ENCODE measurements at regions not wholly inside any gene's neighbourhood (a gene's known extent, or its start where the extent isn't known, plus 50 kb on each side); places are given as distances from the start of the nearest gene placed in this dataset.

DNA sequence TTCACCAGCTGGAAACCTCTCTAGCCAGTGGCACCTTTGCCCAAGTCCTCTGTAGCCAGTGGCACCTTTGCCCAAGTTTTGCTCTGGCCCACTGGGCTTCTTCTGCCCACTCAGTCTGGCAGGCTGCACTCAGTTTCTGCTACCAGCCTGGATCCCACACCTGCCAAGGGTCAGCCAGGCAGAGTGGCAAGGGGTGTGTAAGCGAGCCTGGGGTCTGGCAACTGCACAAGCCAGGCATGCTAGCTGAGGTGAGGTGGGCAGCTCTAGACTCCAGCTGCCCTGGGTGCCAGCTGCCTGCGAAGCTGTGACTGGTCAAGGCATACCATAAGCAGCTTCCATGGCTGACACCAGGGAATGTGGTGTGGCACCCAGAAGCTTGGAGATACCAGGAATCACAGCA, 233.1 kb upstream of the DKK2 start:
- H3K9ac ChIP-seq (ENCODE audit: insufficient read depth in 1 of 2, low read depth in 2 of 2, low read length in 2 of 2), result no peak overlapping the region
- H3K27me3 ChIP-seq (ENCODE audit: control insufficient read depth in 2 of 2, insufficient read depth in 2 of 2, low read length in 2 of 2), result no peaks in the 10 kb centered on the region
- no peaks in the 10 kb centered on the region for H3K36me3 ChIP-seq (ENCODE audit: control insufficient read depth, insufficient read depth, low read length)
- no peak overlapping the region for H3K27ac ChIP-seq (ENCODE audit: extremely low read depth, low read depth, low read length)
- no peaks in the 10 kb centered on the region; the same call in 1 of the 2 replicates for H3K9me3 ChIP-seq (replicated peaks; ENCODE audit: control insufficient read depth, insufficient read depth, low read depth, low read length)
- H3K4me2 ChIP-seq (ENCODE audit: insufficient read depth, low read length), result no peak overlapping the region
- no TSS peak for BruUV-seq (replicated peaks)
- in situ Hi-C loops (cut with MboI), result no loop called here
- no peaks in the 10 kb centered on the region for H3K9me1 ChIP-seq (ENCODE audit: control insufficient read depth, insufficient read depth, low read length)
- no peak overlapping the region for H3K4me3 ChIP-seq
- DNase-seq (ENCODE audit: extremely low read depth in 1 of 4, low spot score in 3 of 4) (no peak), FAIRE-seq (no peak), ATAC-seq (no peak)
- no peaks in the 10 kb centered on the region for H3K79me2 ChIP-seq (ENCODE audit: control insufficient read depth, insufficient read depth, low read length)
- H3K4me1 ChIP-seq (replicated peaks in 1 of 2; ENCODE audit: control insufficient read depth in 2 of 2, insufficient read depth in 2 of 2, low read length in 2 of 2), result no peaks in the 10 kb centered on the region
- 8% methylated on average over 2 of the region's 2 CpGs for WGBS (ENCODE audit: insufficient coverage, low coverage, missing lambda C conversion rate)
- ChIA-PET POLR2A (interaction anchor here (0.6 kb wide), 1 partner anchor 468 kb away, joined by 3 read pairs; no protein-coding TSS in a partner anchor), CTCF (ENCODE audit: low intra/inter-chr PET ratio) (no interaction called here)
- TF ChIP-seq, protein P1, sequence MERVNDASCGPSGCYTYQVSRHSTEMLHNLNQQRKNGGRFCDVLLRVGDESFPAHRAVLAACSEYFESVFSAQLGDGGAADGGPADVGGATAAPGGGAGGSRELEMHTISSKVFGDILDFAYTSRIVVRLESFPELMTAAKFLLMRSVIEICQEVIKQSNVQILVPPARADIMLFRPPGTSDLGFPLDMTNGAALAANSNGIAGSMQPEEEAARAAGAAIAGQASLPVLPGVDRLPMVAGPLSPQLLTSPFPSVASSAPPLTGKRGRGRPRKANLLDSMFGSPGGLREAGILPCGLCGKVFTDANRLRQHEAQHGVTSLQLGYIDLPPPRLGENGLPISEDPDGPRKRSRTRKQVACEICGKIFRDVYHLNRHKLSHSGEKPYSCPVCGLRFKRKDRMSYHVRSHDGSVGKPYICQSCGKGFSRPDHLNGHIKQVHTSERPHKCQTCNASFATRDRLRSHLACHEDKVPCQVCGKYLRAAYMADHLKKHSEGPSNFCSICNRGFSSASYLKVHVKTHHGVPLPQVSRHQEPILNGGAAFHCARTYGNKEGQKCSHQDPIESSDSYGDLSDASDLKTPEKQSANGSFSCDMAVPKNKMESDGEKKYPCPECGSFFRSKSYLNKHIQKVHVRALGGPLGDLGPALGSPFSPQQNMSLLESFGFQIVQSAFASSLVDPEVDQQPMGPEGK (CRISPR knock-in tag; IDR thresholded peaks at IDR 0.05; ENCODE audit: borderline replicate concordance), result no peak
- TF ChIP-seq XRCC4 (IDR thresholded peaks at IDR 0.05; ENCODE audit: extremely low read depth, insufficient read depth, insufficient read length) (no peak), BRCA1 (IDR thresholded peaks at IDR 0.05) (no peak), BRCA1 (CRISPR knock-in tag; IDR thresholded peaks at IDR 0.05) (no peak), DMBX1 (CRISPR knock-in tag; IDR thresholded peaks at IDR 0.05; ENCODE audit: borderline replicate concordance) (no peak), PCBP2 (IDR thresholded peaks at IDR 0.05; ENCODE audit: low read depth, low read length, poor library complexity, severe bottlenecking) (no peak), LCOR (CRISPR knock-in tag; IDR thresholded peaks at IDR 0.05) (no peak), CREM (IDR thresholded peaks at IDR 0.05; ENCODE audit: low read depth) (no peak), ELF2 (CRISPR knock-in tag; IDR thresholded peaks at IDR 0.05) (no peak), TAF1 (IDR thresholded peaks at IDR 0.05; ENCODE audit: control insufficient read depth, extremely low read depth, insufficient read depth, low read length, severe bottlenecking) (no peak)
- TF ChIP-seq, protein P2, sequence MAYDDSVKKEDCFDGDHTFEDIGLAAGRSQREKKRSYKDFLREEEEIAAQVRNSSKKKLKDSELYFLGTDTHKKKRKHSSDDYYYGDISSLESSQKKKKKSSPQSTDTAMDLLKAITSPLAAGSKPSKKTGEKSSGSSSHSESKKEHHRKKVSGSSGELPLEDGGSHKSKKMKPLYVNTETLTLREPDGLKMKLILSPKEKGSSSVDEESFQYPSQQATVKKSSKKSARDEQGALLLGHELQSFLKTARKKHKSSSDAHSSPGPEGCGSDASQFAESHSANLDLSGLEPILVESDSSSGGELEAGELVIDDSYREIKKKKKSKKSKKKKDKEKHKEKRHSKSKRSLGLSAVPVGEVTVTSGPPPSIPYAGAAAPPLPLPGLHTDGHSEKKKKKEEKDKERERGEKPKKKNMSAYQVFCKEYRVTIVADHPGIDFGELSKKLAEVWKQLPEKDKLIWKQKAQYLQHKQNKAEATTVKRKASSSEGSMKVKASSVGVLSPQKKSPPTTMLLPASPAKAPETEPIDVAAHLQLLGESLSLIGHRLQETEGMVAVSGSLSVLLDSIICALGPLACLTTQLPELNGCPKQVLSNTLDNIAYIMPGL (CRISPR knock-in tag; IDR thresholded peaks at IDR 0.05), result no peak
- TF ChIP-seq, protein P3, sequence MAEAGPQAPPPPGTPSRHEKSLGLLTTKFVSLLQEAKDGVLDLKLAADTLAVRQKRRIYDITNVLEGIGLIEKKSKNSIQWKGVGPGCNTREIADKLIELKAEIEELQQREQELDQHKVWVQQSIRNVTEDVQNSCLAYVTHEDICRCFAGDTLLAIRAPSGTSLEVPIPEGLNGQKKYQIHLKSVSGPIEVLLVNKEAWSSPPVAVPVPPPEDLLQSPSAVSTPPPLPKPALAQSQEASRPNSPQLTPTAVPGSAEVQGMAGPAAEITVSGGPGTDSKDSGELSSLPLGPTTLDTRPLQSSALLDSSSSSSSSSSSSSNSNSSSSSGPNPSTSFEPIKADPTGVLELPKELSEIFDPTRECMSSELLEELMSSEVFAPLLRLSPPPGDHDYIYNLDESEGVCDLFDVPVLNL (CRISPR knock-in tag; IDR thresholded peaks at IDR 0.05; ENCODE audit: low read depth), result no peak
- TF ChIP-seq, protein P4, sequence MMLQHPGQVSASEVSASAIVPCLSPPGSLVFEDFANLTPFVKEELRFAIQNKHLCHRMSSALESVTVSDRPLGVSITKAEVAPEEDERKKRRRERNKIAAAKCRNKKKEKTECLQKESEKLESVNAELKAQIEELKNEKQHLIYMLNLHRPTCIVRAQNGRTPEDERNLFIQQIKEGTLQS (IDR thresholded peaks at IDR 0.05), result no peak
- TF ChIP-seq, protein P4 (CRISPR knock-in tag; conservative IDR thresholded peaks at IDR 0.05), result no peak
- TF ChIP-seq, protein P5, sequence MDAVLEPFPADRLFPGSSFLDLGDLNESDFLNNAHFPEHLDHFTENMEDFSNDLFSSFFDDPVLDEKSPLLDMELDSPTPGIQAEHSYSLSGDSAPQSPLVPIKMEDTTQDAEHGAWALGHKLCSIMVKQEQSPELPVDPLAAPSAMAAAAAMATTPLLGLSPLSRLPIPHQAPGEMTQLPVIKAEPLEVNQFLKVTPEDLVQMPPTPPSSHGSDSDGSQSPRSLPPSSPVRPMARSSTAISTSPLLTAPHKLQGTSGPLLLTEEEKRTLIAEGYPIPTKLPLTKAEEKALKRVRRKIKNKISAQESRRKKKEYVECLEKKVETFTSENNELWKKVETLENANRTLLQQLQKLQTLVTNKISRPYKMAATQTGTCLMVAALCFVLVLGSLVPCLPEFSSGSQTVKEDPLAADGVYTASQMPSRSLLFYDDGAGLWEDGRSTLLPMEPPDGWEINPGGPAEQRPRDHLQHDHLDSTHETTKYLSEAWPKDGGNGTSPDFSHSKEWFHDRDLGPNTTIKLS (IDR thresholded peaks at IDR 0.05; ENCODE audit: borderline replicate concordance, low read depth), result no peak
- no peaks in the 10 kb centered on the region for H4K20me1 ChIP-seq (replicated peaks; ENCODE audit: control insufficient read depth, insufficient read depth, low read length)
- intact Hi-C loops (cut with micrococcal nuclease), result no loop called here
- H2AFZ ChIP-seq (ENCODE audit: low read depth, low read length), result no peak overlapping the region

Data from K562 (cell line).